ENCODE measurements at regions not wholly inside any gene's neighbourhood (a gene's known extent, or its start where the extent isn't known, plus 50 kb on each side); places are given as distances from the start of the nearest gene placed in this dataset.

DNA sequence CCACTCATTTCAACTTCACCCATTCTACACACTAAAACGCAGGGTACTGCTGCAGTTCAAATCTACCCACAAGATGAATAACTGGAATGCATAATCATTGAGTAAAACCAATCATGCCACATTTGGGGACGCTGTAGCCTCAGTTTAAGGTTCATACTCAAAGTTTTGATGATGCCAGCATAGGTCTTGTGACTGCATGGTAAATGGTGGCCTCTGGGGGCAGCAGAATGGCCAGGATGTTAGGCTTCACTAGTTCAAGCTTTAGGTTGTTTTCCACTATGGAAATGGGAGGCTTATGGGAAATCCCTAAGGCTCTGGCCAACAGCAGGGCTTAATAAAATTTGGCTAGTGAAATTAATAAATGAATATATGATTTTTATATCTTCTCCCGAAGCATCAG lies 104.3 kb upstream of the TSC22D2 start:
- TF ChIP-seq POLR2A (IDR thresholded peaks at IDR 0.05), result no peak
- TF ChIP-seq, protein P1, sequence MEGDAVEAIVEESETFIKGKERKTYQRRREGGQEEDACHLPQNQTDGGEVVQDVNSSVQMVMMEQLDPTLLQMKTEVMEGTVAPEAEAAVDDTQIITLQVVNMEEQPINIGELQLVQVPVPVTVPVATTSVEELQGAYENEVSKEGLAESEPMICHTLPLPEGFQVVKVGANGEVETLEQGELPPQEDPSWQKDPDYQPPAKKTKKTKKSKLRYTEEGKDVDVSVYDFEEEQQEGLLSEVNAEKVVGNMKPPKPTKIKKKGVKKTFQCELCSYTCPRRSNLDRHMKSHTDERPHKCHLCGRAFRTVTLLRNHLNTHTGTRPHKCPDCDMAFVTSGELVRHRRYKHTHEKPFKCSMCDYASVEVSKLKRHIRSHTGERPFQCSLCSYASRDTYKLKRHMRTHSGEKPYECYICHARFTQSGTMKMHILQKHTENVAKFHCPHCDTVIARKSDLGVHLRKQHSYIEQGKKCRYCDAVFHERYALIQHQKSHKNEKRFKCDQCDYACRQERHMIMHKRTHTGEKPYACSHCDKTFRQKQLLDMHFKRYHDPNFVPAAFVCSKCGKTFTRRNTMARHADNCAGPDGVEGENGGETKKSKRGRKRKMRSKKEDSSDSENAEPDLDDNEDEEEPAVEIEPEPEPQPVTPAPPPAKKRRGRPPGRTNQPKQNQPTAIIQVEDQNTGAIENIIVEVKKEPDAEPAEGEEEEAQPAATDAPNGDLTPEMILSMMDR (IDR thresholded peaks at IDR 0.05), result no peak
